CD4-positive, alpha-beta T cell (primary cell): ENCODE measurements at regions not wholly inside any gene's neighbourhood (a gene's known extent, or its start where the extent isn't known, plus 50 kb on each side); places are given as distances from the start of the nearest gene placed in this dataset.

ENCODE experiments used
- ATAC-seq: fragments of 200-7000 bp; cut with Tn5 transposase; one replicate; pipeline ENCODE4 v1.10.0; 2022; ENCODE audit warnings: mild to moderate bottlenecking; ENCODE audit not compliant: poor library complexity
- CTCF ChIA-PET: fragments of 350-600 bp; sonication (Branson Sonifier 250); formaldehyde crosslinking; loops from one replicate; lab custom pipeline; 2021; ENCODE audit warnings: antibody characterized with exemption, inconsistent platforms; lab: Charles Lee
- POLR2A ChIA-PET: fragments of 350-600 bp; sonication (Branson Sonifier 250); formaldehyde crosslinking; loops from one replicate; lab custom pipeline; 2021; ENCODE audit warnings: antibody characterized with exemption, inconsistent platforms; lab: Charles Lee
- DNase-seq, 14 experiments: peaks; one replicate each; pipeline ENCODE4 v3.0.0-alpha.2; 2013 to 2020; ENCODE audit warnings: mixed read lengths in 2 of 14
- H3K27ac ChIP-seq, 2 donors: one replicate each; pipeline versions ENCODE4 v1.5.1 to v1.7.0; 2013; ENCODE audit warnings: low read length in 2 of 2, low read depth in 1 of 2, mild to moderate bottlenecking in 1 of 2
- H3K27me3 ChIP-seq, 2 experiments: 1 replicate in 1 of 2; 2 replicates in 1 of 2; pipeline versions ENCODE4 v1.6.1 to v1.7.0; 2013; ENCODE audit warnings: low read length in 2 of 2, control low read depth in 1 of 2, mild to moderate bottlenecking in 1 of 2, moderate library complexity in 1 of 2; ENCODE audit not compliant: insufficient read depth in 2 of 2, control insufficient read depth in 1 of 2
- H3K36me3 ChIP-seq: one replicate; pipeline ENCODE4 v1.6.1; 2013; ENCODE audit warnings: low read length, control low read depth; ENCODE audit not compliant: insufficient read depth
- H3K4me1 ChIP-seq: one replicate; pipeline ENCODE4 v1.6.1; 2013; ENCODE audit warnings: low read length, control low read depth; ENCODE audit not compliant: insufficient read depth
- H3K4me3 ChIP-seq: one replicate; pipeline ENCODE4 v1.5.1; 2013; ENCODE audit warnings: mild to moderate bottlenecking, low read length, moderate library complexity
- H3K9me3 ChIP-seq, 2 experiments: 1 replicate in 1 of 2; 2 replicates in 1 of 2; pipeline versions ENCODE4 v1.6.1 to v1.7.0; 2013; ENCODE audit warnings: low read length in 2 of 2, mild to moderate bottlenecking in 2 of 2, control low read depth in 1 of 2, moderate library complexity in 1 of 2; ENCODE audit not compliant: control insufficient read depth in 1 of 2, insufficient read depth in 1 of 2
- H3K27ac Mint-ChIP-seq: one replicate; pipeline ENCODE4 v1.8.0; 2020; ENCODE audit warnings: mixed read lengths
- H3K27me3 Mint-ChIP-seq: one replicate; pipeline ENCODE4 v1.8.0; 2021; ENCODE audit warnings: mixed read lengths
- H3K36me3 Mint-ChIP-seq: one replicate; pipeline ENCODE4 v1.8.0; 2021; ENCODE audit warnings: low read depth, mixed read lengths
- H3K4me1 Mint-ChIP-seq: one replicate; pipeline ENCODE4 v1.8.0; 2021; ENCODE audit warnings: low read depth, mixed read lengths
- H3K4me3 Mint-ChIP-seq: one replicate; pipeline ENCODE4 v1.8.0; 2020; ENCODE audit warnings: mild to moderate bottlenecking, mixed read lengths
- H3K9me3 Mint-ChIP-seq: one replicate; pipeline ENCODE4 v1.8.0; 2020; ENCODE audit warnings: mixed read lengths
- CTCF ChIP-seq: fragments of 200-600 bp; IDR thresholded peaks from one replicate; pipeline ENCODE4 v1.8.0; 2022; ENCODE audit warnings: antibody characterized with exemption, mild to moderate bottlenecking
- intact Hi-C, 2 experiments: fragments of 100-400 bp; cut with DNase I in 1 of 2; cut with micrococcal nuclease in 1 of 2; formaldehyde crosslinking; loops; one replicate each; pipeline versions ENCODE4 v1.15.1 to v1.9.0; 2023 to 2025; cut with DNase I, micrococcal nuclease

- Mint-ChIP-seq H3K9me3 (no peaks in the 10 kb centered on the region), H3K4me1 (no peaks in the 10 kb centered on the region), H3K4me3 (no peak overlapping the region), H3K27me3 (peaks cover 13% of the 10 kb centered on the region), H3K36me3 (no peaks in the 10 kb centered on the region), H3K27ac (no peak overlapping the region)
- Histone ChIP-seq H3K36me3 (no peaks in the 10 kb centered on the region), H3K4me3 (no peak overlapping the region), H3K27ac (no peak overlapping the region), H3K27me3 (peaks cover 0 to 5% of the 10 kb centered on the region in 2 experiments), H3K9me3 (no peaks in the 10 kb centered on the region), H3K4me1 (no peaks in the 10 kb centered on the region)
- CTCF ChIA-PET: no interaction called here
- ATAC-seq: no peak
- DNase-seq: no peak
- intact Hi-C loops: loop anchor here in 1 of 2 experiments (10.0 kb wide), 1 partner anchor 1938 kb away; no protein-coding TSS in a partner anchor
- TF ChIP-seq CTCF: no peak
- POLR2A ChIA-PET: no interaction called here
Observed at GRCh38 chr6:71387179-71387578, 98.6 kb downstream of the OGFRL1 start.

- Histone ChIP-seq H3K27me3 (peaks cover 0 to under 1% of the 10 kb centered on the region in 2 experiments), H3K4me1 (no peaks in the 10 kb centered on the region), H3K4me3 (no peak overlapping the region), H3K36me3 (no peaks in the 10 kb centered on the region), H3K27ac (no peak overlapping the region), H3K9me3 (no peaks in the 10 kb centered on the region)
- ChIA-PET POLR2A (no interaction called here), CTCF (no interaction called here)
- no peak overlapping the region for H3K27ac Mint-ChIP-seq
- H3K27me3 Mint-ChIP-seq: peaks cover 13% of the 10 kb centered on the region
- H3K9me3 Mint-ChIP-seq: no peaks in the 10 kb centered on the region
- DNase-seq: no peak
- TF ChIP-seq CTCF: no peak
- no peaks in the 10 kb centered on the region for H3K36me3 Mint-ChIP-seq
- intact Hi-C loops: loop anchor here in 1 of 2 experiments (10.0 kb wide), 1 partner anchor 1937 kb away; no protein-coding TSS in a partner anchor
- H3K4me1 Mint-ChIP-seq: no peaks in the 10 kb centered on the region
- H3K4me3 Mint-ChIP-seq: no peak overlapping the region
- ATAC-seq: no peak
Observed at GRCh38 chr6:71388068-71388744, 99.6 kb downstream of the OGFRL1 start.

GRCh38 chr6:71388856-71389527 is 100.4 kb downstream of the OGFRL1 start:
- no peaks in the 10 kb centered on the region for H3K36me3 Mint-ChIP-seq
- intact Hi-C loops: loop anchor here in 1 of 2 experiments (10.0 kb wide), 1 partner anchor 1936 kb away; no protein-coding TSS in a partner anchor
- DNase-seq: no peak
- no peak overlapping the region for H3K4me3 ChIP-seq
- no peaks in the 10 kb centered on the region for H3K36me3 ChIP-seq
- H3K9me3 Mint-ChIP-seq: no peaks in the 10 kb centered on the region
- H3K27me3 ChIP-seq: no peaks in the 10 kb centered on the region
- no peaks in the 10 kb centered on the region for H3K4me1 ChIP-seq
- TF ChIP-seq CTCF: no peak
- ATAC-seq: no peak
- H3K4me3 Mint-ChIP-seq: no peak overlapping the region
- H3K27ac Mint-ChIP-seq: no peak overlapping the region
- CTCF ChIA-PET: no interaction called here
- H3K9me3 ChIP-seq: no peaks in the 10 kb centered on the region
- no peaks in the 10 kb centered on the region for H3K4me1 Mint-ChIP-seq
- no peak overlapping the region for H3K27ac ChIP-seq
- peaks cover 8% of the 10 kb centered on the region for H3K27me3 Mint-ChIP-seq
- POLR2A ChIA-PET: no interaction called here
